ENCODE measurements at regions not wholly inside any gene's neighbourhood (a gene's known extent, or its start where the extent isn't known, plus 50 kb on each side); places are given as distances from the start of the nearest gene placed in this dataset.

DNA sequence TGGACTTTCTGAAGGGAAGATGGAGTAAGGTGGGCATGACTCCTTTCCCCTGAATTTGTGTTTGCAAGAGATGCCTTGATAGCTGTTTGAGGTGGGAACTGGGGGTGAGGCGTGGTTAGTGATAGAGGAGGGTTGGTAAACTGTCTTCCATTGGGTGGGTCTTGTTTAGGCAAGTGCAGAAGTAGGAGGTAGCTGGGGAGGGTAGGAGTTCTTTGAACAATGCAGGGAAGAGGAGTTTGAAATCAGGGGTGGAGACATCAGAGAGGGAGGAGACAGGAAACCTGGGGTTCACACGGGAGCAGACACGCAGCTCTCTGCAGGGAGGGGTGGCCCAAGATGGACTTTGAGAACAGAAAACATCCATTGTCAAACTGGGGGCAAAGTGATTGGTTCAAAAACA, 267.1 kb downstream of the TSN start:
- no peak for FAIRE-seq

DNA sequence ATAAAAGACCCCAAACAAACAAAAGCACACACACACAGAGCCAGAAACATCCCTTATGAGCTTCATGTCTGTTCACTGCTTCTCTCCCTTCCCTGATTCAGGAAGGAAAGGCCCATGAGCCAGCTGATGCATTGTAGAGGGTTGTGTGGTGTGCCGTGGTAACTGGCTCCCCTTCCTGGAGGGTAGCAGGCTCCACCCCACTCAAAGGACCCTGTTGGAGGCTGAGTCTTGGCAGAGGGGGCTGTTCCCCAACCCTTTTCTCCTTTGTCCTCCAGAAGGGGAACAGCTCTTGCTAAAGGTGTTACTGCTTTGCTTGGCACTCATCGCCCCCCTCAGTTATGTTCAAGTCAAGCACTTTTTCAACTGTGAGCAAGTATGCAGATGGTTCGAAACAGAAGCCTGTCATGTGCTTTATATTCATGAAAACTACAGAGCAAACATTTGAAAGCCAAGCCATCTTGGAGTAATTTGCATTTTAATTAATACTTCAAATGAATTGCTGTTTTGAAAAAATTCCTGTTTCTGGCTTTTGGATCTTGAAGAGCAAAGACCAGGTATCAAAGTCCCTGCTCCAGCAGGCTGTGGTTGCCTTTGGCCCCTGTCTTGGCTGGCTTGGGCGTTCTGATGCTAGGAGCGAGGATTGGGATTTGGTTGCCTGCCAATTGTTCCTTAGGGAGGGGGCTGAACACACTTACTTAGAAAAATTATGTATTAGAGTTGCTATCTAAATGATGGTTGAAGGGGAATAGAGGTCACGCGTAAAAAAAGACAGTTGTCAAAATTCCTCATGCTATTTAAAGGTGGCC, 267.8 kb downstream of the TSN start:
- TF ChIP-seq, protein P1, sequence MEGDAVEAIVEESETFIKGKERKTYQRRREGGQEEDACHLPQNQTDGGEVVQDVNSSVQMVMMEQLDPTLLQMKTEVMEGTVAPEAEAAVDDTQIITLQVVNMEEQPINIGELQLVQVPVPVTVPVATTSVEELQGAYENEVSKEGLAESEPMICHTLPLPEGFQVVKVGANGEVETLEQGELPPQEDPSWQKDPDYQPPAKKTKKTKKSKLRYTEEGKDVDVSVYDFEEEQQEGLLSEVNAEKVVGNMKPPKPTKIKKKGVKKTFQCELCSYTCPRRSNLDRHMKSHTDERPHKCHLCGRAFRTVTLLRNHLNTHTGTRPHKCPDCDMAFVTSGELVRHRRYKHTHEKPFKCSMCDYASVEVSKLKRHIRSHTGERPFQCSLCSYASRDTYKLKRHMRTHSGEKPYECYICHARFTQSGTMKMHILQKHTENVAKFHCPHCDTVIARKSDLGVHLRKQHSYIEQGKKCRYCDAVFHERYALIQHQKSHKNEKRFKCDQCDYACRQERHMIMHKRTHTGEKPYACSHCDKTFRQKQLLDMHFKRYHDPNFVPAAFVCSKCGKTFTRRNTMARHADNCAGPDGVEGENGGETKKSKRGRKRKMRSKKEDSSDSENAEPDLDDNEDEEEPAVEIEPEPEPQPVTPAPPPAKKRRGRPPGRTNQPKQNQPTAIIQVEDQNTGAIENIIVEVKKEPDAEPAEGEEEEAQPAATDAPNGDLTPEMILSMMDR (IDR thresholded peaks at IDR 0.05; ENCODE audit: insufficient read depth, low read length, severe bottlenecking) = no peak
- Histone ChIP-seq H3K27me3 (ENCODE audit: control insufficient read depth, insufficient read depth, low read length) (no peaks in the 10 kb centered on the region), H3K36me3 (ENCODE audit: control insufficient read depth, insufficient read depth, low read length) (no peaks in the 10 kb centered on the region), H3K4me3 (ENCODE audit: low read depth, low read length) (no peak overlapping the region)
- DNase-seq (ENCODE audit: low read depth) (no peak), FAIRE-seq (no peak)

More for the DNA sequence above, 267.1 kb downstream of the TSN start:
- H3K36me3 ChIP-seq (ENCODE audit: control insufficient read depth, insufficient read depth, low read length) = no peaks in the 10 kb centered on the region
- H3K27me3 ChIP-seq (ENCODE audit: control insufficient read depth, insufficient read depth, low read length) = no peaks in the 10 kb centered on the region
- DNase-seq (ENCODE audit: low read depth) = no peak
- H3K4me3 ChIP-seq (ENCODE audit: low read depth, low read length) = no peak overlapping the region
- TF ChIP-seq, protein P1 (IDR thresholded peaks at IDR 0.05; ENCODE audit: insufficient read depth, low read length, severe bottlenecking) = no peak

DNA sequence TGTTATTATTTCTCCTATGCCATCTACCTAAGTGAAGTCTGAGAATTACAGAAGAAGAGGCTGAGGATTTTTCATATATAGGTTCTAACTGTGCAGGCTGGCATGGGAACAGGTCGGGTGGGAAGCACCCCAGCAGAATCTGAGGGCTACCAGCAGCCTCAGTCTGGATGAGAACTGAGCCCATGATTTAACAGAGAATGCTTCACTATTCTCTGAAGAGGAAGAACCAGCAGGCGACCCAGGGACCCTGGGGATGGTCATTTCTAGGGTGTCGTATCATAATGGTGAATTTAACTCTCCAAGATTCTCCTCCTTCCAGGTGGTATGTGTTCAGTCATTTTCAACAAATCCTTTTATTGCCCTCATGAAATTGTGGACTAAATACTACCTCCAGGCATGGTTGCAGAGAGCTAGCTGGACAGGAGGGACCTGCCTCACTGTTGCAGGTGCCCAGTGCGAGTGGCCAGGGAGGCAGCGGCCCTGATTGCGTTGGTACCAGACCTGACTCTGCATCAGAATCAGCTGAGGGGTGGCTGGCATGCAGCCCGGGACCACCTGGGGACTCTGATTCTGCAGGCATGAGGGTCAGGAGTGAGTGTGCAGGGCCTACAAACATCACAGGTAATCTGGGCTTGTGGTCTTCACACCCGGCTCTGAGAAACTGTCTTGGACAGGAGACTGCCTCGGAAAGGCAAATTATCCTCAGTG, 272.2 kb downstream of the TSN start:
- Histone ChIP-seq H3K36me3 (ENCODE audit: control insufficient read depth, insufficient read depth, low read length) (no peaks in the 10 kb centered on the region), H3K4me3 (ENCODE audit: low read depth, low read length) (no peak overlapping the region), H3K27me3 (ENCODE audit: control insufficient read depth, insufficient read depth, low read length) (no peaks in the 10 kb centered on the region)
- TF ChIP-seq, protein P1 (IDR thresholded peaks at IDR 0.05; ENCODE audit: insufficient read depth, low read length, severe bottlenecking) = no peak
- FAIRE-seq (no peak), DNase-seq (ENCODE audit: low read depth) (no peak)

- no peak for FAIRE-seq
- no peaks in the 10 kb centered on the region for H3K27me3 ChIP-seq (ENCODE audit: control insufficient read depth, insufficient read depth, low read length)
These were observed 273.1 kb downstream of the TSN start for GRCh38 chr2:122028371-122029100.

GRCh38 chr2:122029456-122029855, 274.0 kb downstream of the TSN start:
- FAIRE-seq = no peak
- Histone ChIP-seq H3K36me3 (ENCODE audit: control insufficient read depth, insufficient read depth, low read length) (no peaks in the 10 kb centered on the region), H3K27me3 (ENCODE audit: control insufficient read depth, insufficient read depth, low read length) (no peaks in the 10 kb centered on the region), H3K4me3 (ENCODE audit: low read depth, low read length) (no peak overlapping the region)
- DNase-seq (ENCODE audit: low read depth) = no peak
- TF ChIP-seq, protein P1 (IDR thresholded peaks at IDR 0.05; ENCODE audit: insufficient read depth, low read length, severe bottlenecking) = no peak

More at GRCh38 chr2:122028371-122029100, 273.1 kb downstream of the TSN start:
- TF ChIP-seq, protein P1 (IDR thresholded peaks at IDR 0.05; ENCODE audit: insufficient read depth, low read length, severe bottlenecking) = no peak
- DNase-seq (ENCODE audit: low read depth) = peak; percentile 61
- H3K4me3 ChIP-seq (ENCODE audit: low read depth, low read length) = no peak overlapping the region
- no peaks in the 10 kb centered on the region for H3K36me3 ChIP-seq (ENCODE audit: control insufficient read depth, insufficient read depth, low read length)

Measured in bronchial epithelial cell (primary cell).